Stimulated activated CD4-positive, alpha-beta T cell treated with anti-CD3 and anti-CD28 coated beads, TNF-alpha, amount 100 ng/mL, for 1 hour (primary cell): ENCODE measurements at regions not wholly inside any gene's neighbourhood (a gene's known extent, or its start where the extent isn't known, plus 50 kb on each side); places are given as distances from the start of the nearest gene placed in this dataset.

ENCODE experiments used
- DNase-seq, 3 donors: peaks; one replicate each; pipeline ENCODE4 v3.0.0-alpha.2; 2020; ENCODE audit warnings: low read depth in 3 of 3, low spot score in 1 of 3

- no peak for DNase-seq
Observed at GRCh38 chr17:77001487-77001886, 133.3 kb downstream of the MGAT5B start.

- no peak for DNase-seq
Observed at GRCh38 chr17:77002103-77003045, 134.2 kb downstream of the MGAT5B start.

- no peak for DNase-seq
Observed at GRCh38 chr17:77003699-77004098, 135.5 kb downstream of the MGAT5B start.

GRCh38 chr17:77006971-77007649 is 133.7 kb upstream of the SEC14L1 start:
- no peak for DNase-seq

GRCh38 chr17:77009877-77010276 is 130.9 kb upstream of the SEC14L1 start:
- no peak for DNase-seq

GRCh38 chr17:77010667-77011066 is 130.1 kb upstream of the SEC14L1 start:
- no peak for DNase-seq

- DNase-seq, result peak in 1 of 3 donors; percentile 24
Observed at GRCh38 chr17:77011173-77012011, 129.4 kb upstream of the SEC14L1 start.

- no peak for DNase-seq
Observed at GRCh38 chr17:77018504-77018903, 122.3 kb upstream of the SEC14L1 start.

GRCh38 chr17:77019893-77020379 is 120.8 kb upstream of the SEC14L1 start:
- no peak for DNase-seq

- no peak for DNase-seq
Observed at GRCh38 chr17:77020973-77021372, 119.8 kb upstream of the SEC14L1 start.

- DNase-seq, result no peak
Observed at GRCh38 chr17:77022766-77023165, 118.0 kb upstream of the SEC14L1 start.

- no peak for DNase-seq
Observed at GRCh38 chr17:77025781-77026180, 115.0 kb upstream of the SEC14L1 start.

GRCh38 chr17:77027271-77027889 is 113.4 kb upstream of the SEC14L1 start:
- no peak for DNase-seq

- DNase-seq, result no peak
Observed at GRCh38 chr17:77028900-77029299, 111.9 kb upstream of the SEC14L1 start.

GRCh38 chr17:77032929-77033328 is 107.8 kb upstream of the SEC14L1 start:
- DNase-seq, result no peak

GRCh38 chr17:77033892-77034404 is 106.8 kb upstream of the SEC14L1 start:
- no peak for DNase-seq

GRCh38 chr17:77034677-77035424 is 105.9 kb upstream of the SEC14L1 start:
- no peak for DNase-seq

GRCh38 chr17:77035526-77035925 is 105.2 kb upstream of the SEC14L1 start:
- no peak for DNase-seq

GRCh38 chr17:77036136-77036840 is 104.5 kb upstream of the SEC14L1 start:
- DNase-seq, result no peak
